Trophoblast cell (in vitro differentiated cells and primary cell): ENCODE measurements at regions not wholly inside any gene's neighbourhood (a gene's known extent, or its start where the extent isn't known, plus 50 kb on each side); places are given as distances from the start of the nearest gene placed in this dataset.
"Not testable (repeated sequence)": the region's sequence is repeated elsewhere in the genome, so short reads cannot be mapped to it uniquely, and the experiment has no call there.

Source experiments
- DNase-seq, 2 donors: peaks; one replicate each; pipeline ENCODE4 v3.0.0-alpha.2; 2016
- H2AFZ ChIP-seq: 2 replicates; pipeline ENCODE4 v1.6.1; 2013; ENCODE audit warnings: low read length, moderate library complexity, mild to moderate bottlenecking; ENCODE audit not compliant: insufficient read depth, poor library complexity
- H2AK5ac ChIP-seq: 2 replicates; pipeline ENCODE4 v1.6.1; 2013; ENCODE audit warnings: mild to moderate bottlenecking, low read length
- H2BK120ac ChIP-seq: 2 replicates; pipeline ENCODE4 v1.6.1; 2013; ENCODE audit warnings: low read length, mild to moderate bottlenecking, moderate library complexity; ENCODE audit not compliant: insufficient read depth, poor library complexity
- H2BK12ac ChIP-seq: 2 replicates; pipeline ENCODE4 v1.6.1; 2013; ENCODE audit warnings: mild to moderate bottlenecking, low read length, moderate library complexity
- H2BK5ac ChIP-seq: 2 replicates; pipeline ENCODE4 v1.6.1; 2013; ENCODE audit warnings: low read length, low read depth, moderate library complexity, mild to moderate bottlenecking; ENCODE audit not compliant: poor library complexity
- H3K14ac ChIP-seq: 2 replicates; pipeline ENCODE4 v1.6.1; 2013; ENCODE audit warnings: mild to moderate bottlenecking, low read length
- H3K18ac ChIP-seq: 2 replicates; pipeline ENCODE4 v1.6.1; 2013; ENCODE audit warnings: mild to moderate bottlenecking, low read length
- H3K23ac ChIP-seq: 2 replicates; pipeline ENCODE4 v1.6.1; 2013; ENCODE audit warnings: low read length
- H3K27ac ChIP-seq: 2 replicates; pipeline ENCODE4 v1.5.1; 2013; ENCODE audit warnings: low read depth, mild to moderate bottlenecking, inconsistent platforms, low read length, moderate library complexity
- H3K27me3 ChIP-seq: 2 replicates; pipeline ENCODE4 v1.6.1; 2013; ENCODE audit warnings: inconsistent platforms, mild to moderate bottlenecking, low read length, moderate library complexity; ENCODE audit not compliant: insufficient read depth
- H3K36me3 ChIP-seq, 2 experiments: 1 replicate in 1 of 2; 2 replicates in 1 of 2; pipeline ENCODE4 v1.6.1; 2013; ENCODE audit warnings: low read length in 2 of 2, mild to moderate bottlenecking in 2 of 2, moderate library complexity in 1 of 2; ENCODE audit not compliant: insufficient read depth in 2 of 2, control insufficient read depth in 1 of 2
- H3K4ac ChIP-seq: 2 replicates; pipeline ENCODE4 v1.6.1; 2013; ENCODE audit warnings: low read depth, mild to moderate bottlenecking, low read length, moderate library complexity
- H3K4me1 ChIP-seq, 2 experiments: 1 replicate in 1 of 2; 2 replicates in 1 of 2; pipeline ENCODE4 v1.6.1; 2013; ENCODE audit warnings: low read length in 2 of 2, mild to moderate bottlenecking in 2 of 2, moderate library complexity in 1 of 2; ENCODE audit not compliant: insufficient read depth in 2 of 2, control insufficient read depth in 1 of 2
- H3K4me2 ChIP-seq: 2 replicates; pipeline ENCODE4 v1.6.1; 2013; ENCODE audit warnings: inconsistent platforms, mild to moderate bottlenecking, low read length, moderate library complexity
- H3K4me3 ChIP-seq: 2 replicates; pipeline ENCODE4 v1.5.1; 2013; ENCODE audit warnings: mild to moderate bottlenecking, low read depth, low read length, inconsistent platforms
- H3K79me1 ChIP-seq: one replicate; pipeline ENCODE4 v1.6.1; 2013; ENCODE audit warnings: low read length
- H3K79me2 ChIP-seq: 2 replicates; pipeline ENCODE4 v1.6.1; 2013; ENCODE audit warnings: low read length, mild to moderate bottlenecking; ENCODE audit not compliant: control insufficient read depth, insufficient read depth, poor library complexity
- H3K9ac ChIP-seq: 2 replicates; pipeline ENCODE4 v1.6.1; 2013; ENCODE audit warnings: mild to moderate bottlenecking, low read length
- H3K9me3 ChIP-seq: 2 replicates; pipeline ENCODE4 v1.6.1; 2013; ENCODE audit warnings: low read depth, mild to moderate bottlenecking, control low read depth, inconsistent platforms, low read length; ENCODE audit not compliant: insufficient read depth
- H4K12ac ChIP-seq: 2 replicates; pipeline ENCODE4 v1.6.1; 2013; ENCODE audit warnings: low read depth, mild to moderate bottlenecking, low read length, moderate library complexity
- H4K8ac ChIP-seq: 2 replicates; pipeline ENCODE4 v1.6.1; 2013; ENCODE audit warnings: low read depth, mild to moderate bottlenecking, low read length, moderate library complexity
- H4K91ac ChIP-seq: one replicate; pipeline ENCODE4 v1.6.1; 2013; ENCODE audit warnings: low read depth, mild to moderate bottlenecking, low read length, moderate library complexity
- WGBS: extraction: QIAGEN DNeasy Blood & Tissue Kit; methylation state at CpG from one replicate; pipeline ENCODE4 v1.1.7; 2013; ENCODE audit warnings: missing lambda C conversion rate; ENCODE audit not compliant: insufficient read length, insufficient coverage; ENCODE audit errors: extremely low coverage; 5-methylcytosine and 5-hydroxymethylcytosine counted together

DNA sequence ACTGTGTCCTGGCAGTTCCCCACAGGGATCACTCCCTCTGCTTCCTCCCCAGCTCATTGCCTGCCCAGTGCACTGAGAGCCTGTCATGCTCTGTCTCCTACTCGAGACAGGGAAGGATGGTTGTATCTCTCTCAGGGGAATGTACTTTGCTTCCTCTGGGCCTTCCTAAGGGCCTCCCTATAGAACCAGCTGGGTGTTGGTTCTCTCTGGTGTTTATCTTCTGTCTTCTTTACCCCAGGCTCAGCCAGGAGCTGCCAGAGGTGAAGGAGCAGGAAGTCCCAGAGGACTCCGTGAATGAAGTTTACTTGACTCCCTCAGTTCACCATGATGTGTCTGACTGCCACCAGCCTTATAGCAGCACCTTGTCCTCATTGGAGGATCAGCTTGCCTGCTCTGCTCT is 330.3 kb upstream of the COX7C start:
- not testable (repeated sequence) for H2BK12ac ChIP-seq, H4K12ac ChIP-seq, DNase-seq, H4K8ac ChIP-seq, H3K36me3 ChIP-seq, H3K9me3 ChIP-seq, H3K4me2 ChIP-seq, H2BK120ac ChIP-seq, H3K79me2 ChIP-seq, H3K18ac ChIP-seq, H3K23ac ChIP-seq, H3K4ac ChIP-seq, H3K14ac ChIP-seq, H3K9ac ChIP-seq, H2BK5ac ChIP-seq, H2AFZ ChIP-seq, H3K27me3 ChIP-seq, H2AK5ac ChIP-seq, H3K27ac ChIP-seq, H3K4me3 ChIP-seq, H4K91ac ChIP-seq, H3K4me1 ChIP-seq, H3K79me1 ChIP-seq
- no CpG with 5 or more reads among the region's 2 CpGs for WGBS

DNA sequence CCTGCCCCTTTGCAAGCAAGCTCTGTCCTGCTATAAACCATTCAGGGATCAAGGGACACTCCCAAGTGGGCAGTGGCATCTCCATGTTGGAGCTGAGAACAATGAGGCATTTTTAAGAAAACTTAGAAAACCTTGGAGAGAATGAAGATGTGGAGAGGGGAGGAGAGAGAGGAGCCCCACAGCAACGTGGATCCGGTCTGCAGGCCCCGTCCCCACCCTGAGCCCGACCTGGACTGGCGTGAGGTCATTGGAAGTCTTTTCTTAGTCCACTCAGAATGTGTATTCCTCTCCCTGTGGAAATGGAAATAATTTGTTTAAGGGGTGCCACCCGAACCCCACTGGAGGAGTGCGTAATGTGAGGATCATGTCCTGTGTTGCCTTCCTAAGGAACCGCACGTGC is 328.0 kb upstream of the COX7C start:
- H3K14ac ChIP-seq, H4K12ac ChIP-seq, H3K23ac ChIP-seq, H4K8ac ChIP-seq, H4K91ac ChIP-seq, DNase-seq, H3K36me3 ChIP-seq, H3K79me1 ChIP-seq, H3K79me2 ChIP-seq, H3K9me3 ChIP-seq, H3K9ac ChIP-seq, H3K27me3 ChIP-seq, H2BK5ac ChIP-seq, H2AK5ac ChIP-seq, H3K18ac ChIP-seq, H3K27ac ChIP-seq, H3K4me2 ChIP-seq, H3K4me3 ChIP-seq, H3K4me1 ChIP-seq, H2BK12ac ChIP-seq, H2BK120ac ChIP-seq, H3K4ac ChIP-seq, H2AFZ ChIP-seq: not testable (repeated sequence)
- WGBS: no CpG with 5 or more reads among the region's 9 CpGs

DNA sequence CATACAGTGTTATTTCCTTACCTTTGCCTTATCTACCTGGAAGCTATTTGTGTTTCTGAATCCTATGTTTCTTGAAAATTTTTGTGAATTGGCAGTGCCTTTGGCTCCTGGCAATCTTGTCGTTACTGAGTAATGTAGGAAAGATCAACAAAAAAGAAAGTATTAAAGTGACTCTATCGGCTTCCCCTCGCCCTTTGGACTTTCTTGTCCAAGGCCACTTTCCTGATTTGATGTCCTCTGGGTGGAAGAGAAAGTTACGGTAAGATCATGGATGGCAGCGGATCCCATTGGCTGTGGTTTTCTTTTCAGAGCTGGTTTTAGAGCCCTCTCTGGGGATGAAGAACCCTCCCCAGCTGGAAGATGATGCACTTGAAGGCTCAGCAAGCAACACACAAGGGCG is 324.9 kb upstream of the COX7C start:
- H3K4ac ChIP-seq, DNase-seq, H2AFZ ChIP-seq, H4K8ac ChIP-seq, H3K36me3 ChIP-seq, H2BK5ac ChIP-seq, H3K27me3 ChIP-seq, H3K27ac ChIP-seq, H3K79me1 ChIP-seq, H3K4me1 ChIP-seq, H2AK5ac ChIP-seq, H3K79me2 ChIP-seq, H3K9ac ChIP-seq, H4K12ac ChIP-seq, H2BK120ac ChIP-seq, H3K18ac ChIP-seq, H2BK12ac ChIP-seq, H3K14ac ChIP-seq, H4K91ac ChIP-seq, H3K4me3 ChIP-seq, H3K4me2 ChIP-seq, H3K23ac ChIP-seq, H3K9me3 ChIP-seq: not testable (repeated sequence)
- no CpG with 5 or more reads among the region's 6 CpGs for WGBS

DNA sequence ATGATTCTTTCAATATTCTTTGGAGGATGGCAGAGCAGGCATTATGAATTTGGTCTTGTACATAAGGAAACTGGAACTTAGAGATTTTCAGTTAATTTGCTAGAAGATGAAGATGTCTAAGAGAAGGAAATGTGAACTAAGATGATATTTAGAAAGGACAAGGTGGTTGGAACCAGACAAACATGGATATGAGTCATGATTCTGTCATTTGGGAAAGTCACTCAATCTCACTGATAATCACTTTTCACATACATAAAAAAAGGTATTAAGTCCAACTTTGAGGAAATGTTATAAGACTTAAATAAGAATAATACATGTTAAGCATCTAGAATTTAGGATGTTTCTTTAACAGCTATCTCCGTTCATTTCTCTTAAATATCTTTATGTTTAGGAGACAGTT is 315.1 kb upstream of the COX7C start:
- not testable (repeated sequence) for H4K91ac ChIP-seq, H3K36me3 ChIP-seq, H3K9me3 ChIP-seq, H3K18ac ChIP-seq, H3K23ac ChIP-seq, H2AK5ac ChIP-seq, H4K12ac ChIP-seq, H2AFZ ChIP-seq, H3K4me3 ChIP-seq, H3K27me3 ChIP-seq, H3K9ac ChIP-seq, H3K4me1 ChIP-seq, H3K27ac ChIP-seq, H2BK120ac ChIP-seq, H2BK5ac ChIP-seq, H2BK12ac ChIP-seq, H3K4me2 ChIP-seq, H3K79me2 ChIP-seq, H3K14ac ChIP-seq, H4K8ac ChIP-seq, H3K4ac ChIP-seq, H3K79me1 ChIP-seq
- peak in 1 of 2 donors; percentile 21 for DNase-seq
- no CpG with 5 or more reads among the region's 1 CpG for WGBS

DNA sequence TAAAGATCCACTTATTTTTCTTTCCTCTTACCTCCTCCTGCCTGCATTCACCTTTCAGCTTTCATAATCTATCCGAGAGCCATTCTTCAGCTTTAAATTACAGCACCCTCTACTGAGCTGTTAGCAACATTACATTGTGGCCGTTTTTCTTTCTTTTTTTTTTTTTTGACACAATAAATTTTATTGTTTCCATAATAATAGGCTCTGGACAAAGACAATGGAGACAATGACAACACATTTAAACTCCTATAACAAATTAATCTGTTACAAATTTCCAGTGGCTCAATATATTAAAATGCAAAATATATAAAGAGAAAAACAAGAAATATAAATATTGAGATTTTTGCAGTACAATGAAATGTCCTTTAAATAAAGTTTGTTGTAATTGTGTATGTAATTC is 312.7 kb upstream of the COX7C start:
- H2BK5ac ChIP-seq, H3K18ac ChIP-seq, H3K9me3 ChIP-seq, H3K36me3 ChIP-seq, H3K27me3 ChIP-seq, H2BK120ac ChIP-seq, H3K23ac ChIP-seq, H4K8ac ChIP-seq, H3K79me1 ChIP-seq, H3K14ac ChIP-seq, H3K27ac ChIP-seq, H2BK12ac ChIP-seq, H3K4me3 ChIP-seq, H4K12ac ChIP-seq, H2AFZ ChIP-seq, H3K4me2 ChIP-seq, H2AK5ac ChIP-seq, H3K4me1 ChIP-seq, H4K91ac ChIP-seq, H3K9ac ChIP-seq, H3K4ac ChIP-seq, H3K79me2 ChIP-seq: not testable (repeated sequence)
- WGBS: no CpG with 5 or more reads among the region's 2 CpGs
- peak in 1 of 2 donors; percentile 56 for DNase-seq
